NOMO-1 treated with DMSO at 0.1 percent for 48 hours (cell line): ENCODE measurements at regions not wholly inside any gene's neighbourhood (a gene's known extent, or its start where the extent isn't known, plus 50 kb on each side); places are given as distances from the start of the nearest gene placed in this dataset.
"Not testable (repeated sequence)": the region's sequence is repeated elsewhere in the genome, so short reads cannot be mapped to it uniquely, and the experiment has no call there.

Source experiments
- DNase-seq: peaks from one replicate; lab custom pipeline; 2025; ENCODE audit not compliant: unreplicated experiment; lab: John Stamatoyannopoulos, UW

DNA sequence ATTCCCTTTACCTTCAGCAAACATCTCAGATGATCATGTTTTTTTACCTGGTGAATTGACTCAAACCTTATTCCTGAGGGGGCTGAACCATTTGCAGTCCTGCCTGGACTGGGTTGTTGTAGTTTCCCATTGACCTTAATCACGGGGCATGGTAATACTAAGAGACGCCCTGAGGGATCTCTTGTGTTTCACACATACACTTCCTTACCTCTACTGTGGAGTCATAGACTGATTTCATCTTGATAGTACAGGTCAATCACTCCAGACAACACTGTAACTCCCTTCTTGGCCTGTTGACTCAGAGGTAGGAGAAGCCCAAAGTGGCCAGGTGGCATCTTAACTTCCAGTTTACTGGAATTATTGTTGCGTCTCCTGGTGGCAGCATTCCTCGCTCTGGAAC is 1064.0 kb upstream of the PCDH10 start:
- no peak for DNase-seq

DNA sequence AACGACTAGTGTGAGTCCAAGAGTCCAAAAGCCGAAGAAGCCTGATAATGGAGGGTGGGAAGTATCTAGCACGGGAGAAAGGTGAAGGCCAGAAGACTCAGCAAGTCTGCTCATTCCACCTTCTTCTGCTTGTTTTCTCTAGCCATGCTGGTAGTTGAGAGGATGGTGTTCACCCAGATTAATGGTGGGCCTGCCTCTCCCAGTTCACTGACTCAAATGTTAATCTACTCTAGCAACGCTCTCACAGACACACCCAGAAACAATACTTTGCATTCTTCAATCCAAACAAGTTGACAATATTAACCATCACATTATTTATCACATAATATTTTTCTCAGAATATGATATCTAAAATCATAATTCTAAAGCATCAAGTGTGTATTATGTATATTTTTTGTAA is 1055.1 kb upstream of the PCDH10 start:
- DNase-seq: no peak

DNA sequence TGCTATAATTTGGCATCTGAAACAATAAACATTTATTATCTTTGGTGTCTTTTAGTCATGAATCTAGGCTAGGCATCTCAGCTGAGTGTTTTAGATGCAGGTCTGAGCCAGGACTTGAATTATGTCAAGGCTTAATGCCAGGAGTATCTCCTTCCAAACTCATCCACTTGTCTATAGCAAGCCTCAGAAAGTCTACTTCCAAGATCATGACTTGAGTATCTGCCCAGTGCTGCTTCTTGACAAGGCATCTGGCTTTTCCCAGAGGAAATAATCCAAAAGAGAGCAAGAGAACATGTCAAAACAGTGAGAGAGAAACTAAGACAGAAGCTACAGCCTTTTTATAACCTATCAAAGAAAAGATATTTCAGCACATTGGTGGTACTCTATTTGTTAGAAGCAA is 1052.1 kb upstream of the PCDH10 start:
- no peak for DNase-seq

DNA sequence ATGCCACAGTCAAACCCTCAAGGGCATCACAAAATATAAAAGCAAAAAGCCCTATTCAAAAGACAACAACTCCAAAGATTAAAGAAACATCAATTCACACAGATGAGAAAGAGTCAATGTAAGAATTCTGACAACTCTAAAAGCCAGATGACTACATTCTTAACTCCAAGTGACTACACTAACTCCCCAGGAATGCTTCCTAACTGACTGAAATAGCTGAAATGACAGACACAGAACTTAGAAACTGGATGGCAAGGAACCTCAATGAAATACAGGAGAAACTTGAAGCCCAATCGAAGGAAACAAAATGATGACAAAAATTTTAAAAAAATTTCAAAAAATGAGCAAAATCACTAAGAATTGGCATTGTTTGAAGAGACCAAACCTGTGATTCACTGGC is 1047.6 kb upstream of the PCDH10 start:
- no peak for DNase-seq

DNA sequence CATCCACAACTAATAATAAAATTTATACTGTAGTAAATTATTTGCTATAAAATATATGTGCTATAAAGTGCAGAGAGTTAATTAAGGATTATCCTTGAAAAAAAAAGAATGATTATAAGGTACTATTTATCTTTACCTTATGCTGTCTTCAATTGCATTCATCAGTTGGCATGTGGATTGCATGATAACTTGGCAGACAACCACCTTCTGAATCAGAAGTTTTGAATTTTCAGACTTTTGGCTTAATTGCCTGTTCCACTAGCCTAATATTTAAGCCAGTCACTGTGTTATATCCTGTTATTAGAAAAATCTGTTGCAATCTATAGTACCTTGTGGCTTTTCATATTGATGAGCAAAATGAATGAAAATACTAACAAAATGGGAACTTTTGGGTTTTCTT is 1040.3 kb upstream of the PCDH10 start:
- DNase-seq: no peak

DNA sequence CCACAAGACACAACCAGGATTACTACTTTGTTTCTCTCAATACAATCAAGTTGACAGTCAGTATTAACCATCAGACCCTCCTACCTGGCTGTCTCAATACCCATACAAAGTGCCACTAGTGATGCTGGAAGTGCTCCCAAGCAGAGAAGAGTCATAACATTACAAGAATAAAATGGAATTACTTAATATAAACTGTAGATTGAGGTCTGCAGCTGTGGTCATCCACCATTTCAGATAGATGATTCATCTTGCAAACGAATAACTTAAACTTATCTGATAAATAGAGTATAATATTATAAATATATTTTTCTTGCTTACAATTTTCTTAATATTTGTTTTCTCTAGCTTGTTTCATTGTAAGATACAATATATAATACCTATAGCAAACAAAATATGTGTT is 1034.2 kb upstream of the PCDH10 start:
- DNase-seq: no peak

DNA sequence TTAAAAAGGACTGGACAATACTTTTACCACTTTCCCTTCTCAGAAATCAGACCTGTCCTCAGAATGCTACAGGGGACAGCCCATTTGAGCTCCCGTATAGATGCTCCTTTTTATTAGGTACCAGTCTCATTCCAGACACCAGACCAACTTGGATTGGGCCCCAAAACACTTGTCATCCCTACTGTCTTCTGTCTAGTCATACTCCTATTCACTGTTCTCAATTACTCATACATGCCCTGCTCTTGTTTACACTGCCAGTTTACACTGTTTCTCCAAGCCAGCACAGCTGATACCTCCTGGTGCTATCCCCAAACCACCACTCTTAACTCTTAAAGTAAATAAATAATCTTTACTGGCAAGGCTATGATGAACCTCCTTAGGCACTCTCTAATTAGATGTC is 1026.4 kb upstream of the PCDH10 start:
- not testable (repeated sequence) for DNase-seq

DNA sequence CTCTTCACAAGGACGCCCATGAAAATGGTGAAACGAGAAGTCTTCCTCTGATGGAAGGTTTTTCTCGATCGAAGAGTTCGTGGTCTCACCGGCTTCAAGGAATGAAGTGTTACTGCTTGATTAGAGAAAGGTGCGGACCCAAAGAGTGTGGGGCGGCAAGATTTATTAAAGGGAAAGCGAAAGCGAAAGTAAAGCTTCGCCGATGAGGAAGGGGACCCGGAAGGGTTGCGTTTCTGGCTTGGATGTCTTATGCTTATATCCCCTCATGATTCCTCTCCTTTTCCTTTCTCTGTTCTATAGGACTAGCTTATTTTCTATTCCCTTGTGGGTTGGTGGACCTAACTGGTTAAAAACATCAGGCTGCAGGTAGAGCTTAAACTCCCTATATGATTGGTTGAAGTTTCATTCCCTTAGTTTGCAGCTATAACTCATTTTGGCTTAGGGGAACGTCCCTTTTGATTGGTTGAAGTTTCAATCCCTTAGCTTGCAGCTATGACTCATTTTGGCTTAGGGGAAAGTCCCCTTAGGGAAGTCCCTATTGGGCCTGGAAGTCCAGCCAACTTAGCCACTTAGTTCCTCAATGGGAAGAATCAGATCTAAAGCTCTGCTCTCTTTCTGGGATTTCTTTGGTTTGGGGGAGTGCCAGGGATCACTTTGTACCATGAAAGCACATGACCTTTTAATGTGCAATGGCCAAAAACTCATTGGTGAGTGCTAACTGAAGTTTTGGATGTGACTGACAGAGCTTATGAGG is 1025.0 kb upstream of the PCDH10 start:
- no peak for DNase-seq

DNA sequence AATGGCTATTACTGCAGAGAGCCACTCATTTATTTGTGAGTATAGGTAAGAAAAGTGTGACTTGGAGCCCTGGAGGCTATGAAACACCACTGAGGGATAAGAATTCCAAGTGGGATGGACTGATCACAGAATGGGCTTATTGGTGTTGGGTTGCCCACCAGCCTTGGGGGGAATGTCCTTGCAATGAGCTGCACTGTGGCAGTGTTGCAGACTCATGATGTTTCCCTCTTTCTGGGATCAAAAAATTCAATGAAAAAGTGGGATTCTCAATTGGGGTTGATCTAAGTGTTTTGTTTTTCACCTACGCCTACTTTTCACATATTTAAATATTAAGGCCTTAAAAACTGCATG is 1024.5 kb upstream of the PCDH10 start:
- no peak for DNase-seq

DNA sequence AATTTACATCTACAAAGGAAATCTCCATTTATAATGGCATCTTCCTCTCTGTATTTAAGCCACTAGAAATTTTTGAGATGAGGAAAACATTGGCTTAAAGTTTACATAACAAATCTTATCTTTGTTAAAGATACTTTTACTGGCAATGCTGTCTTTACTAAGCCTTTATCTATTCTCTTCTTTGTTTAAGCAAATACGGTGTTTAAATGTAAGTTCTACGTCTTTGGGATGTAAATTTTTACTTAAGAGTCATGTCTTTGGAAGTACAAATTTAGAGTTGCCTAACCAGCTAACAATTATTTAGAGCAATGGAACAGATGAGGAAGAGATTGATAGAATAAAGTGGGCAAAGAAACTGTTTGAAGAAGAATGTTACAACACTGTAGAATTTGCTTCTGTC is 1024.0 kb upstream of the PCDH10 start:
- no peak for DNase-seq

DNA sequence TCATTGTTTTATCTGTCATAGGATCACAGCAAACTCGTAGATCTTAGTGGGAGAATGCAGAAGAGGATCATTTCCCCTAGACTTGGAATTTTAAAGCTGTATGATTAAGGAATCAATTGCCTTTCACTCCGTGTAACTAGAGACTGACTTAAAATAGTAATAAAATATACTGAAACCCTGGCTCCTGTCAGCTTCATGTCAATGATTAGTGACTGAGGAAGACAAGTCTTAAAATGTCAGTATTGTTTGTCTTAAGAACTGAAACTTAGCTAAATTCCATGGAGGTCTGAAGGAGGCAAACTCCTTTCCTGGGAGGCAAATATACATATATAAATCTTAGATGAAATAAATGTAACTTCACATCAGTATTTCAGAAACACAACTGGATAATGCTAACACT is 1016.7 kb upstream of the PCDH10 start:
- no peak for DNase-seq

DNA sequence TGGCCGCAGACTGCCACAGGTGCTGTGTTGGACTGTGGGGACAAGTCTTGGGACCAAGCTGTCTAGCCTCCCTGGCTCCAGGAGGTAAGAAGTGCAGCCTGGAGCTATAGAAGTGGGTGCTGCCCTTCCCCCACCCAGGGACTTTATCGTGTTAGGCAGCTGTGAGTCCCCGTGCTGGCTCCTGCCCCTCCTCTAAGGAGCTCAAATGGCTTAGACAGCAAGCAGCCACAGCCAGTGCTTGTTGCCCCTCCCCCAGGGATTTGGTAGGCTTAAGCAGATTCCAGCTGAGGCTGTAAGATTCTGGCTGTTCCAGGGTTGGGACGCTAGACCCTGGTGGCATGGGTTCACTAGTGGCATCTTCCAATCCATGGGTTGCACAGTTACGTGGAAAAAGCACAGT is 979.4 kb upstream of the PCDH10 start:
- no peak for DNase-seq

DNA sequence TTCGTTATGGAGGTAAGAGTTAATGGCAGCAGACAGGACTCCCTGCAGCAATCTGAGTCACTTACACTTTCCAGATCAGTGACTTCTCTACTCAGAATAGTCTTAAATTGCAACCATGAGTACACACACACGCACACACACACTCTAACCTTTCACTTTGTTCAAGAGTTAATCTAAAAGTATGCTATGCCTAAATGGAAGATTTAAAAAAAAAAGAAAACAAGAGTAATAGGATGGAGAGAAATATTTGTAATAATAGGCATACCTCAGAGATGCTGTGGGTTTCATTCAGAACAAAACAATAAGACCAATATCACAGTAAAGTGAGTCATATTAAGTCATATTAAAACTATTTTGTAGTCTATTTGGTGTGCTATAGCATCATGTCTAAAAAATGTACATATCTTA is 969.1 kb upstream of the PCDH10 start:
- DNase-seq: no peak

DNA sequence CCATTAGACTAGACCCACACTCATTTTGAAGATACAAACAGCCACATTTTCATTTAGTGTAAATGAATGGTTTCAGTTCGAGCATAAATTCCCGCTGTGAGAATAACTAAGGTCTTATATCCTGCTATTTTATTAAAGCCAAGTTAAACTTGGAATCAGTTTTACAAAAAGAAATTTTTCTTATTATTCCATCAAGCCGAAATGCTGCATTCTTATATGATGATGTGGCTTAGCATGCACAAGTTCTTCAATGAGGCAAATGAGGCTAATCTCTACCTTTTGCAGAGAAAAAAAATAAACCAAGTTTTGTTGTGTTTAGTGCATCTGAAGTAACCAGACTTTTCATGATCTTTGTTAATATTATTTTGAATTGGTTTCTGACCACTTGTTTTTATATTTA is 953.9 kb upstream of the PCDH10 start:
- DNase-seq: no peak

DNA sequence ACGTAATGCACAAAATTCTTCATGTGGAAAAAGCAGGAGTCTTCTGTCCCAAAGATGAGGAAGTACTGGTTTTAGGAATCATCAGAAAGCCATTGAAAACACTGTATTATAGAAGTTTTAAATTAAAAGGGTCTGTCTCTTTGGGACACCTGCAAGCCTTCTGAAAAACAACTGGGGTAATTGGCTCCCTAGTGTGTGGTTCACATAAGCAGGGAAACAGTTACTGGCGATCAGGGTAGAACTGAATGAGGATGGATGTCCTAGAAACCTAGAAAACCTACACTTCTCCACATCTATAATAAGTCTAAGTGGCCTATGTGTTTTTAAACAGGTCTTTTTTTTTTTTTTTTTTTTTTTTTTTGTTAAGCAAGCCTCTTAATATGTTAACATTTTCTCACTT is 945.5 kb upstream of the PCDH10 start:
- DNase-seq: no peak

DNA sequence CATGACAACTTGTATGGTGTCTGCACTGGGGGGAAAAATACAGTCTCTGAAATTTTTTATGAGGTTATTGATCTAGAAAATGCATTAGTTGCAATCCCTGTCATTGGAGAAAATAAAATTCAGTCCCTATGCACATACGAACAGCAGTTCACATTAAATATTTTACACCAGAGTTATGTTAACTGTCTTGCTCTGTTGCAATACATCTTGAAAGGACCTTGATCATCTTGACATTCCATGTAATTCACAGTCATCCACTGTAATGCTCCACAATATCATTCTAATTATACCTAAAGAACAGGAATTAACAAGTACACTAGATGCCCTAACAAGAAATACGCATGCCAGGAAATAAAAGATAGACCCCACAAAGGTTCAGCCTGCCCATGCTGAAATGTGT is 934.6 kb upstream of the PCDH10 start:
- DNase-seq: no peak

DNA sequence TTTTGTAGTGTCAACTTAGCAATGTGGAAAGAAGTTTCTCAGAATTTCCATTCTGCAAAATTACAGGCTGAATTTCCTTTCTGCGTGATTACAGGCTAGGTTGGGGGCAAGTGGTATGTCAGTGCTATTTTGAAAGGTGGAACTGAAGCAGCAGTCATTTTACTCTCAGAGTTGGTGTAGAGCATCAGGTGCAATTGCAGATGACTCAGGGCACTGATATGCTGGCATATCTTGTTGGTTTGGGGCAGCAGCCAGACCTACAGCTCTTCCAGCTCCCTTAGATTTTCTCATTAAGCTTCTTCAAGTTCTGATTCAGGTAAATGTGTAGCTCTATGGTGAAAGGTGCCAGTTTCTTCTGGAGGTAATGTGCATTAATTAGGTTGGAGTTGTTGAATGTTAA is 930.7 kb upstream of the PCDH10 start:
- no peak for DNase-seq

DNA sequence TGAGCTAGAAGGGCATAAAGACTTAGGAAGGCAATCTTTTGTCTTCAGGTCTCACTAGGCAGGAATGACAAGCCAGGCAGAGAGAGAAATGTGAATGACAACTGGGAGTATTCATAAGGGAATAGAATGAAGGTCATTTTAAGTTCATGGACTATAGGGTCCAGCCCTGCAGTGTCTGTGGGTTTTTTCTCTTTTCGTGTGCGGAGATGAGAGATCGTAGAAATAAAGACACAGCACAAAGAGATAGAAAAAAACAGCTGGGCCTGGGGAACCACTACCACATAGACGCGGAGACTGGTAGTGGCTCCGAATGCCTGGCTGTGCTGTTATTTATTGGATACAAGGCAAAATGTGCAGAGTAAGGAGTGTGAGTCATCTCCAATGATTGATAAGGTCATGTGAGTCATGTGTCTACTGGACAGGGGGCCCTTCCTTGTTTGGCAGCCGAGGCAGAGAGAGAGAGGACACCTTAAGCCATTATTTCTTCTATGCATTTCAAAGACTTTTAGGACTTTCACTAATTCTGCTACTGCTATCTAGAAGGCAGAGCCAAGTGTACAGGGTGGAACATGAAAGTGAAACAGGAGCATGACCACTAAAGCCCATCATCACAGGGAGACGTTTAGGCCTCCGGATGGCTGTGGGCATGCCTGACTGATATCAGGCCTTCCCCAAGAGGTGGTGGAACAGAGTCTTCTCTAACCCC is 921.8 kb upstream of the PCDH10 start:
- no peak for DNase-seq

DNA sequence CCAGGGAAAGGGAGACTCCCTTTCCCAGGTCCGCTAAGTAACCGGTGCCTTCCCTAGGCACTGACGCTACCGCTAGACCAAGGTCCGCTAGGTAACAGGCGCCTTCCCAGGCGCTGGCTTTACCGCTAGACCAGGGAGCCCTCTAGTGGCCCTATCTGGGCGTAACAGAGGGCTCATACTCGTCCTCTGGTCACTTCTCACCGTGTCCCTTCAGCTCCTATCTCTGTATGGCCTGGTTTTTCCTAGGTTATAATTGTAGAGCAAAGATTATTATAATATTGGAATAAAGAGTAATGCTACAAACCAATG is 921.3 kb upstream of the PCDH10 start:
- not testable (repeated sequence) for DNase-seq

DNA sequence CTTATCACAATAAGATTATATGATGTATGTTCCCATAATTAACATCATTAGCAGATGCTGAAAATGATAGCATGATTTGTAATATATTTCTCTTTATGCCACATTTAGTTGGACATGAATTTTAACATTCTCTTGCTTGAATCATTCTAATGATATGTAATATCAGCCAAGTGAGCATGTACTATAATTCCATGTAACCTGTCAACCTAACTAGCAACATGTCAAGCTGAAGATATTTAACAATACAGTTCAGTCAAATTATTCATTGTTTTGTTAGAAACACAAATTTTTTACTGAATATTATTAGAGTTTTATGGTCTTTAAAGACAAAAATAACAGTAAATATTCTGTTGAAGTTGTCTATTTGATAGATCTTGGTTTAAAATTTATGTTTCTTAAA is 920.4 kb upstream of the PCDH10 start:
- DNase-seq: no peak

DNA sequence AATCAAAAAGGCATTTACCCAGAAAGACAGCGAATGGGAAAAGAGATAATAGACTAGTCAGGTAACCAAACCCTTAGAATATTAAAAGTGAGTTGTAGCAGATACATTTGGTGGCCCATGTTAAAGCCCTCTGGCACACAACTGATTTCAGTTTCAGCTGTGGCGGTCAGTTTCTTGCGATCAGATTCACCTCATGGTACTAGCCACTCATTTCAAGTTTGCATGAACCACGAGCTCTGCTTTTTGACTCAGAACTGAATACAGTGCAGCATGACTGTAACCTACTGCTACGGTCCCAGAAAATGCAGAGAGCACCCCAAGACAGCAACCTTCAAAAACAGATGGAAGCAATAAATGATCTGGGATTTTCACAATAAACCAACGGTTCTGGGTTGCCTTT is 919.1 kb upstream of the PCDH10 start:
- DNase-seq: no peak

DNA sequence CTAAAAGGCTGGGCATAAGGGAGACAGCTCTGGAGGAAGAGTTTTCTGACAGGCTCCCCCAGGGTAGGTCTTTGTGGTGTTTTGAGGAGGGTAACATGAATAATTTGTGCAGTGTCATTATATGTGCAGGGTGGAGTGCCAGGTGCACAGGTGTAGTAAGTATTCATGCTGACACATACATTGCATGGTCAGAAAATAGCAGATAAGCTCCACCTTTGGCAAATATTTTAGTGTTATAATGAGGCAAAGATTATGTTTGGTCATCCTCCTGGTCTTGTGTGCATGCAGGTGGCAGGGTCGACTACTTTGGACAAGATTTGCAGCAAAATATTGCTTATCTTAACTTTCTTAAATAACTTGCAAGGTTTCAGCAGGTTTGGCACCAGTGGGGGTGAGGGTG is 910.4 kb upstream of the PCDH10 start:
- no peak for DNase-seq

DNA sequence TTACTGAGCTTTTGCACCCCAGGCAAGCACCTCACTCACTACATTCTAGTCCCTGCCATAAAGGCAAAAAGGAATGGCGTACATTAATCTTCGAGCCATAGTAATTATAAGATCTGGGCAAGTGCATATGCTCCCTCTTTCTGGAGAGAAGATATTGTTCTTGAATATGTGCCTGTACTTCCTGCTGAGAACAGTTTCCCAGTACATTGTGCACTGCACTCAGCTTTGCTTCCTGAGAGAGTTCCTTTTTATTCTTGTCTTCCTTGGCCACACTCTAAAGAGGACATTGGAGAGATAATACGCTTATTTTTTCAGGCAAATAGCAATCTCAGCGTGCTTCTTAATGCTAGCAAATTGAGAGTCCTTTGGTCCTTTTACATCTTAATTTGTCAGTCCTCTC is 909.0 kb upstream of the PCDH10 start:
- DNase-seq: no peak
